ENCODE measurements at regions not wholly inside any gene's neighbourhood (a gene's known extent, or its start where the extent isn't known, plus 50 kb on each side); places are given as distances from the start of the nearest gene placed in this dataset.

- Histone ChIP-seq H3K36me3 (no peaks in the 10 kb centered on the region), H3K9me3 (no peaks in the 10 kb centered on the region), H3K27ac (no peak overlapping the region), H3K27me3 (no peaks in the 10 kb centered on the region), H3K4me3 (no peak overlapping the region), H3K4me1 (peaks cover 6% of the 10 kb centered on the region)
- TF ChIP-seq EP300 (IDR thresholded peaks at IDR 0.05) (no peak), POLR2AphosphoS5 (IDR thresholded peaks at IDR 0.05) (no peak), POLR2A (IDR thresholded peaks at IDR 0.05) (no peak)
- 31% methylated on average over 7 of the region's 8 CpGs for WGBS
- DNase-seq (ENCODE audit: low spot score in 2 of 2), result no peak
Measured at GRCh38 chr16:85246473-85246872, 134.2 kb upstream of the CIBAR2 start.

- no peak overlapping the region for H3K4me3 ChIP-seq
- no peaks in the 10 kb centered on the region for H3K9me3 ChIP-seq
- no peaks in the 10 kb centered on the region for H3K36me3 ChIP-seq
- DNase-seq (ENCODE audit: low spot score in 2 of 2), result no peak
- H3K27me3 ChIP-seq, result no peaks in the 10 kb centered on the region
- no peak overlapping the region for H3K27ac ChIP-seq
- 73% methylated on average over 8 of the region's 8 CpGs for WGBS
- peaks cover 6% of the 10 kb centered on the region for H3K4me1 ChIP-seq
- TF ChIP-seq CTCF (IDR thresholded peaks at IDR 0.05), result no peak
- TF ChIP-seq POLR2AphosphoS5 (IDR thresholded peaks at IDR 0.05), result no peak
- TF ChIP-seq EP300 (IDR thresholded peaks at IDR 0.05), result no peak
- no peak for TF ChIP-seq POLR2A (IDR thresholded peaks at IDR 0.05)
Measured at GRCh38 chr16:85246973-85247372, 134.7 kb upstream of the CIBAR2 start.

GRCh38 chr16:85248342-85248741 is 136.1 kb upstream of the CIBAR2 start:
- Histone ChIP-seq H3K4me1 (peaks cover 6% of the 10 kb centered on the region), H3K9me3 (no peaks in the 10 kb centered on the region), H3K4me3 (no peak overlapping the region), H3K36me3 (no peaks in the 10 kb centered on the region), H3K27ac (no peak overlapping the region), H3K27me3 (no peaks in the 10 kb centered on the region)
- TF ChIP-seq EP300 (IDR thresholded peaks at IDR 0.05) (no peak), POLR2A (IDR thresholded peaks at IDR 0.05) (no peak), POLR2AphosphoS5 (IDR thresholded peaks at IDR 0.05) (no peak)
- DNase-seq (ENCODE audit: low spot score in 2 of 2), result no peak
- WGBS, result 88% methylated on average over 5 of the region's 5 CpGs

GRCh38 chr16:85248857-85249256 is 136.6 kb upstream of the CIBAR2 start:
- no peak for TF ChIP-seq POLR2A (IDR thresholded peaks at IDR 0.05)
- TF ChIP-seq POLR2AphosphoS5 (IDR thresholded peaks at IDR 0.05), result no peak
- no peak for TF ChIP-seq EP300 (IDR thresholded peaks at IDR 0.05)
- no peak for TF ChIP-seq CTCF (IDR thresholded peaks at IDR 0.05)
- Histone ChIP-seq H3K4me3 (no peak overlapping the region), H3K9me3 (no peaks in the 10 kb centered on the region), H3K27me3 (no peaks in the 10 kb centered on the region), H3K4me1 (peaks cover 6% of the 10 kb centered on the region), H3K36me3 (no peaks in the 10 kb centered on the region), H3K27ac (no peak overlapping the region)
- no peak for DNase-seq (ENCODE audit: low spot score in 2 of 2)
- WGBS, result 98% methylated on average over 7 of the region's 7 CpGs

GRCh38 chr16:85249418-85250146 is 137.3 kb upstream of the CIBAR2 start:
- Histone ChIP-seq H3K36me3 (no peaks in the 10 kb centered on the region), H3K4me3 (no peak overlapping the region), H3K9me3 (no peaks in the 10 kb centered on the region), H3K27ac (no peak overlapping the region), H3K4me1 (peaks cover 6% of the 10 kb centered on the region), H3K27me3 (no peaks in the 10 kb centered on the region)
- TF ChIP-seq POLR2AphosphoS5 (IDR thresholded peaks at IDR 0.05) (no peak), POLR2A (IDR thresholded peaks at IDR 0.05) (no peak), CTCF (IDR thresholded peaks at IDR 0.05) (no peak), EP300 (IDR thresholded peaks at IDR 0.05) (no peak)
- DNase-seq (ENCODE audit: low spot score in 2 of 2), result no peak
- WGBS, result 100% methylated on average over 9 of the region's 31 CpGs

- WGBS, result 94% methylated on average over 2 of the region's 13 CpGs
- Histone ChIP-seq H3K4me3 (no peak overlapping the region), H3K27me3 (no peaks in the 10 kb centered on the region), H3K27ac (no peak overlapping the region), H3K9me3 (no peaks in the 10 kb centered on the region), H3K4me1 (peaks cover 6% of the 10 kb centered on the region), H3K36me3 (no peaks in the 10 kb centered on the region)
- no peak for TF ChIP-seq POLR2AphosphoS5 (IDR thresholded peaks at IDR 0.05)
- TF ChIP-seq POLR2A (IDR thresholded peaks at IDR 0.05), result no peak
- TF ChIP-seq EP300 (IDR thresholded peaks at IDR 0.05), result no peak
- TF ChIP-seq CTCF (IDR thresholded peaks at IDR 0.05), result no peak
- no peak for DNase-seq (ENCODE audit: low spot score in 2 of 2)
Measured at GRCh38 chr16:85250147-85250463, 137.8 kb upstream of the CIBAR2 start.
